HuH-7.5 (cell line): ENCODE measurements at regions not wholly inside any gene's neighbourhood (a gene's known extent, or its start where the extent isn't known, plus 50 kb on each side); places are given as distances from the start of the nearest gene placed in this dataset.

Experiments
- DNase-seq: peaks from one replicate; pipeline ENCODE4 v3.0.0; 2011; ENCODE audit warnings: low spot score

- DNase-seq: no peak
These were observed 105.3 kb downstream of the SLC6A15 start for GRCh38 chr12:84807249-84807648.

- DNase-seq: no peak
These were observed 107.1 kb downstream of the SLC6A15 start for GRCh38 chr12:84805474-84805858.

DNA sequence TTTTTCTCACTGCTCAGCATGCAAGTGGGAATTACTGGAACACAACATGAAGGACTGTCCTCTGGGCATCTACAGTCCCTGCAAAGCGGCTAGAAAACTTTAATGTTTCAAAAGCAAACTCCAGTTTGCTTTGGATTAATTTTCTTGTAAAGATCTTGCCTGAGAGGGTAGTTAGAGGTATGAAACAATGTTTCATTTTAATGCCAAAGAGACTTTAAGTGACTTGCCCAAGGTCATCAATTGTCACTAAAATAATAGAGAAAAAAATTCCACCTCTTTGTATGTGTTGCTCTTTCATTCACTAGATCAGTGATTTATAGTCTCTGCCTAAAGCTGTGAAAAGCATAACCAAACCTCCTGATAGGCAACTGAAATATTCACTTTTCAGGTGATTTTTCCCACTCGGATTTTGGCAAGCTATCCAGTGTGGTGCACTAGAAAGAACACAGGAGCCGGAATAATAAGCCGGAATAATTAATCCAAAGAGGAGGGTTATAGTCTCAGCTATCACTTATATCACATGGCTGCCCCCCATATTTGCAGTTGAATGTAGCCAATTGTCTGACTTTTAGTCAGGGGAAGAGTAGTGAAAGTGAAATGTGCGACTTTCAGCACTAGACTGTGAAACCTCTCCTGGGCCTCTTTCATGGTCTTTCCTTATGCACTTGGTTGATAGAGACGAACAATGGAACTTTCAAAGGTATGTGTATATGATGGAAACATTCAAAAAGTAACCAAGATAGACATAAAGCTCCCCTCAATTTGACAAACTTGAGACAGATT, 107.7 kb downstream of the SLC6A15 start:
- no peak for DNase-seq

DNA sequence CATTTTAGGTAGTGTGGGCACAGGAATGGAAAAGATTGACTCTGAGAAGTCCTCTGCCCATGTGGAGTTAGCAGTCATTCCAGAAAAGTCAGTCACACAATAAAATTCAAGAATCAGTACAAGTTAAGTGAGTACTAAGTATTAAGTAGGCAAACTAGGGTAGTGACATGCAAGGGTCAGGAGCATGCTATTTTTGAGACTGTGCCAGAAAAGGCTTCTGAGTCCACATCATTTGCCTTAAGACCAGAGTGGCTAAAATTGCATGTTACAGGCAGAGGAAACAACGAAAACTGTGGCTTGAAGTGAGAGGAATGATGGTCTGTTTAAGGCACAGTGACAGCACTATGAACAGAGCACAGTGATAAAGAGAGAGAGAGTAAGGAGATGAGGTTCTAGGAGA, 108.9 kb downstream of the SLC6A15 start:
- no peak for DNase-seq

DNA sequence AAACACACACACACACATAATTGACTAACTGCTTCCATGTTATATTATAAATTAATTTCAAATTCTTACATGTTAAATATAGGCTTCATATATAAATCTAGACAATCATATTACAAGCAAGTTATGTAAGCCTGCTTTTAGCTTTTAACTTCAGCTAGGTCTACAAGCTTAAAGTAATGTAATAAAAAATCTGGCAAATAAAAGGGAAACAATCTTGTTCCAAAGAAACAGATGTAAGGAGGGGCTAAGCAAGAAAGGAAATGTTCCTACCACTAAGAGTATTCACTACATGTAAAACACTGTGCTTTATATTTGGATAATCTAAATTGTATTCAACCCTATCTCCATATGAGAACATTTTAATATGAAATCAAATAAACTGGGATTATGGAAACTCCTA, 110.4 kb downstream of the SLC6A15 start:
- no peak for DNase-seq

DNA sequence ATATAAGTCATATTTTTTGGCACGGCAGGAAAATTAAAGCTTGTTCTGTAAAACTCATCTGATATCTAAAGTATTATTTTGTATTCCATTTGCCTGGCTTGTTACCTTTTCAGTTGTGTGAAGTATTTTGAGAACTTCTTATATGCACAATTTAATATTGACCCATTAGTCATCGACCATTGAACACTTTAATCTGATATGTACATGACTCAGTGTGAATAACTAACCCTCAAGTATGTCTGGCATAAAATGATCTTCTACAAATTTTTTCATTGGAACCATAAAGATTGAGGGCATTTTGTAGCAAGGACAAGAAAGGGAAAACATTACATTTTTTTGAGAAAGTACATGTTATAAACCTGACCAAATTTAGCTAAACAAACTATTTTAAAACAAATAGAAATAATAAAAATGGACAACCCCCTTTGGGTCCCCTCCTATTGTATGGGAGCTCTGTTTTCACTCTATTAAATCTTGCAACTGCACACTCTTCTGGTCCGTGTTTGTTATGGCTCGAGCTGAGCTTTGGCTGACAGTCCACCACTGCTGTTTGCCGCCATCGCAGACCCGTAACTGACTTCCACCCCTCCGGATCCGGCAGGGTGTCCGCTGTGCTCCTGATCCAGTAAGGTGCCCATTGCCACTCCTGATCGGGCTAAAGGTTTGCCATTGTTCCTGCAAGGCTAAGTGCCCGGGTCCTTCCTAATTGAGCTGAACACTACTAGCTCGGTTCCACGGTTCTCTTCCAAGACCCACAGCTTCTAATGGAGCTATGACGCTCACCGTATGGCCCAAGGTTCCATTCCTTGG, 118.8 kb downstream of the SLC6A15 start:
- no peak for DNase-seq

DNA sequence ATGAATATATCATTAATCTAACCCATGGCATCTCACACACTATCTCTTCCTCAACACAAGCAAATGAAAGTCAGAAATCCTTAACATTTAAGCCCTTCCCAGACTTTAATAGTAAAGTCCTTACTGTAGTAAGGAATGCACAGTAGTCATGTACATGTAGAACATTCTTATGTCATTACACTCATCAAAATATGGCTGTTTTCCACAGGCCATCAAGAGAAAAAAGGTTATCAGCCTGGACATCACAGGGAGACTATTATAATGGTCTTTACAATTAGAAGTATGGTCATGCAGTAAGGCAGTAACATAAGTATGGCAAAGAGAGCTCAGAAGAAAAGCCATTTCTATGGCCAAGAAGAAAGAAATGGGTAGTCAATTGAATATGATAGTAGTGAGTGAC, 121.2 kb downstream of the SLC6A15 start:
- no peak for DNase-seq

- no peak for DNase-seq
These were observed 123.4 kb downstream of the SLC6A15 start for GRCh38 chr12:84789184-84789583.

- no peak for DNase-seq
These were observed 125.3 kb downstream of the SLC6A15 start for GRCh38 chr12:84787253-84787652.

DNA sequence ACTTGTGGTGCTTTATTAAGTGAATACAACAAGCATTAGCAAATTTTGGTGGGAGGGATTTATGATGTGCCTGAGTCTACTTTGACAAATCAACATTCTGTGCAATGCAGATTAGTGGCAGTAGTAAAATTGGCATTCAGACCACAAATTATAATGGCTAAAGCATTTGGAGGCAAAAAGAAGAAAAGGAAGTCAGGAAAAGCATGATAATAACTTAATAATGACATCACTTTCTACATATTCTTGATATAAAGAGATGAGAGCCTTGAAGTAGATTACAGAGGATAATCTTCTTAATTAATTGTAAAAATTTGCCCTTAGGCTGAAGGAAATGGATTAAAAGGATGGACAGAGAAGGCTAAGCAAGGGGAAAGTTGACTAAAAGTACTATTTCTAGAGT, 126.0 kb downstream of the SLC6A15 start:
- DNase-seq: no peak

GRCh38 chr12:84785951-84786350, 126.6 kb downstream of the SLC6A15 start:
- no peak for DNase-seq

- DNase-seq: no peak
These were observed 127.3 kb downstream of the SLC6A15 start for GRCh38 chr12:84785281-84785680.

DNA sequence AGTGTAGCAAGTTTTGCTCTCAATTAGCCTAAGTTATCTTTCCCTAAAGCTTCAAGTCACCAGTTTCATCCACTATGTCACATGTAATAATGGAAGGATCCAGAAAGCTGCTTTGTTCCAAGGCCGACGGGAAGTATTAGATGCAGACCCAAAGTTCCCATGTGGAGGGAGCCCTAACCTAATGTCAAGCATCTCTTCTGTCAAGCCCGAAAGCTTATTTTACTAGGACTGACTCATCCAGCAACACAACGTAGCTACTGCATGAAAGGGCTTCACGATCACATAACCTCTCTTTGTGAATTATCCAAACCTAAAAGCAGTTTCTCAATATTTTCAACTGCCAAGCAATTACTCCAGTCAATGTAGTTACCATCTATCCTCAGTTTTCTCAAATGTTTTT, 133.4 kb downstream of the SLC6A15 start:
- no peak for DNase-seq

- no peak for DNase-seq
These were observed 140.3 kb downstream of the SLC6A15 start for GRCh38 chr12:84772281-84772680.

DNA sequence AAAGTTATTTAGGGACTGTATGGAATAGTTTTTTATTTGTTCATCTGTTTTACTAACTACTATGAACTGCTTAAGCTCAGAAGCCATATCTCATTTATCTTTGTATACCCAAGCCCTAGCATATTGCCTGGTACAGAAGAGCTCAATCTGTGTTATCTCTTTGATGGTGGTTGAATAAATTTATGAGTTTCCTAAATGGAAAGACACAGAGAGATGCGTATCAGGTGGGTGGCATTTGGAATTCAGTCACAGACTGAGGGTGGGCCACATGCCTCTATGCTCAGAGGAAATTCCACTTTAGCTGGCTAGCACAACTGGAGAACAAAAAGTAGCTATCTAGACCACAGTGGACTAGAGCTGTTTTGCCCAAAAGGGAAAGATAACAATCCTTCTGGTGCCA, 145.5 kb downstream of the SLC6A15 start:
- no peak for DNase-seq

- no peak for DNase-seq
These were observed 146.2 kb downstream of the SLC6A15 start for GRCh38 chr12:84766375-84766774.

DNA sequence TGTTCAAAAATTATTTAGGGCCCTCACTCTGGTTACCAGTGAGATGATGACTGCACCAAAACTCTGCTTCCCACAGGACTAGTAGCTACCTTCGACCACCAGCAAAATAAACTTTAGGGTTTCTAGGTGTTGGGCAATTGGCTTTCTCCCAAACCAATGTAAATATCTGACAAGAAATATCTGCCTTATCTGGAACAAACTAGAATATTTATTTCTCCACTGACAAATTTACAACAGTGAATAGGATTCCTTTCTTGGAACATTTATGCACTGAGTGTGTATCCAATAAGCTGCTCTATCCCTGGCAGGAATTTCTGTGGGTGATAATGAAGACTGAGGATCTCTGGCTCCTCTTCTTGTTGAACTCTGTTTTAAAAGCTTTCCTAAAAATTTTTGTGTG, 148.6 kb downstream of the SLC6A15 start:
- DNase-seq: no peak

GRCh38 chr12:84763107-84763506, 149.5 kb downstream of the SLC6A15 start:
- no peak for DNase-seq

- DNase-seq: no peak
These were observed 152.3 kb downstream of the SLC6A15 start for GRCh38 chr12:84760091-84760865.

DNA sequence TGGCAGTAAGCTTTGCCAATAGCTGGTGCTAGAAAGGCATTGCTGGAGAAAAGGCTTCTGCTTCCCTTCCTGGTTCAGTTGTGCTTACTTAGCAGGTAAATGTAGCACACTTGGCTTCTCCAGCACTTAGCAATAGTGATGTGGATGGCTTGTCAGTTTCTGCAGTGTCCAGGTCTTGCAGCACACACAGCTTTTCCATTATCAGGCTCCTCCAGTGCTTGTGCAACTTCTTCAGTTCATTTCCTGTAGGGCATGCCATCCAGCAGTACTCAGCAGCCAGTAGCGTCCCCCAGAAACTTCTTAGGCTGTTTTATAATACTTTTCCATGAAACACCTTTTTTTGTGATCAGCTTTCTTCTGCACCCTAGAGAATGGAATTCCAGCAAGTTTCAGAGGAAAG, 154.6 kb downstream of the SLC6A15 start:
- DNase-seq: no peak

GRCh38 chr12:84756961-84757360, 155.6 kb downstream of the SLC6A15 start:
- DNase-seq: no peak

DNA sequence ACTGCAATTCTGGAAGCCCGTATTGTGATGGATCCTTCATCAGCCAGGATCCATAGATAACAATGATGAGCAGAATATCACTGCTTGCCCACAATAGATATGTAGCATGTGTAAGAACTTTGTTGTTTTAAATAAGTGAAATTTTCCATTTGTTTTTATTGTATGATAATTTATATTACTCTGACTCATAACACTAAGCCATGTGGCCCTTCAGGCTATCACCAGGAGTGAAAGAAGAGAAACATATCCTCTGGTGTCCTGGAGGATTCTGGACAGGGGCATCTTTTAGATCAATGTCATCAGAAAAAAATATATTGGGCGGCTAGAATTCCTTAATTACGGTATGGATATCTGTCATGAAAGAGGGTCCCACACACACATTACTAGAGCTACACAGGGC, 167.5 kb downstream of the SLC6A15 start:
- no peak for DNase-seq

GRCh38 chr12:84741692-84742091, 170.9 kb downstream of the SLC6A15 start:
- DNase-seq: no peak
